A673 (cell line): ENCODE measurements at regions not wholly inside any gene's neighbourhood (a gene's known extent, or its start where the extent isn't known, plus 50 kb on each side); places are given as distances from the start of the nearest gene placed in this dataset.
"Not testable (repeated sequence)": the region's sequence is repeated elsewhere in the genome, so short reads cannot be mapped to it uniquely, and the experiment has no call there.

Experiments used
- BruUV-seq: library from RNA; stranded (reverse); fragments of 400-500 nt; replicated peaks from 2 replicates; lab custom pipeline; 2021; lab: Mats Ljungman, UMichigan
- CTCF ChIA-PET: fragments of 300-600 bp; sonication (Branson Sonifier 250); formaldehyde crosslinking; loops from one replicate; lab custom pipeline; 2022; ENCODE audit warnings: antibody characterized with exemption; lab: Charles Lee
- POLR2A ChIA-PET: fragments of 300-600 bp; sonication (Branson Sonifier 250); formaldehyde crosslinking; loops from one replicate; lab custom pipeline; 2022; ENCODE audit warnings: antibody characterized with exemption; ENCODE audit not compliant: low non-redundant PET; lab: Charles Lee
- DNase-seq: peaks from one replicate; pipeline ENCODE4 v3.0.0-alpha.2; 2015; ENCODE audit warnings: low spot score
- H3K27ac ChIP-seq: fragments of 200-600 bp; sonication (generic); 2 replicates; pipeline ENCODE4 v1.5.1; 2016; ENCODE audit warnings: mixed run types, low read depth, mild to moderate bottlenecking, mixed read lengths, antibody characterized with exemption, low read length; ENCODE audit not compliant: poor library complexity, severe bottlenecking
- H3K27me3 ChIP-seq: fragments of 200-600 bp; sonication (generic); replicated peaks from 2 replicates; pipeline ENCODE4 v1.6.1; 2017; ENCODE audit warnings: mixed run types, low read depth, mild to moderate bottlenecking, mixed read lengths, antibody characterized with exemption, low read length; ENCODE audit not compliant: insufficient read depth, poor library complexity
- H3K36me3 ChIP-seq: fragments of 200-600 bp; sonication (generic); 2 replicates; pipeline ENCODE4 v1.6.1; 2016; ENCODE audit warnings: mixed run types, mild to moderate bottlenecking, mixed read lengths, antibody characterized with exemption, low read length; ENCODE audit not compliant: insufficient read depth, poor library complexity, severe bottlenecking
- H3K4me1 ChIP-seq: fragments of 200-600 bp; sonication (generic); 2 replicates; pipeline ENCODE4 v1.6.1; 2017; ENCODE audit warnings: mixed run types, mild to moderate bottlenecking, mixed read lengths, antibody characterized with exemption, low read length; ENCODE audit not compliant: insufficient read depth, poor library complexity, severe bottlenecking
- H3K4me3 ChIP-seq: fragments of 200-600 bp; sonication (generic); 2 replicates; pipeline ENCODE4 v1.5.1; 2016; ENCODE audit warnings: low read depth, mixed run types, mild to moderate bottlenecking, mixed read lengths, low read length; ENCODE audit not compliant: poor library complexity, severe bottlenecking
- H3K9me3 ChIP-seq: fragments of 200-600 bp; sonication (generic); 2 replicates; pipeline ENCODE4 v1.6.1; 2016; ENCODE audit warnings: mixed run types, low read depth, mild to moderate bottlenecking, mixed read lengths, antibody characterized with exemption, low read length; ENCODE audit not compliant: poor library complexity, severe bottlenecking
- CTCF ChIP-seq: fragments of 300-800, 200-600 bp; sonication (generic); conservative IDR thresholded peaks from 2 replicates; pipeline ENCODE4 v1.5.1; 2017; ENCODE audit warnings: low read depth, mild to moderate bottlenecking, antibody characterized with exemption, low read length, moderate library complexity, mixed read lengths
- EZH2 ChIP-seq: fragments of 200-600 bp; sonication (generic); IDR thresholded peaks from 2 replicates; pipeline ENCODE4 v1.6.1; 2017; ENCODE audit warnings: borderline replicate concordance, low read depth, mild to moderate bottlenecking, mixed read lengths, antibody characterized with exemption, low read length; ENCODE audit not compliant: poor library complexity, severe bottlenecking
- intact Hi-C: fragments of 100-400 bp; cut with micrococcal nuclease; formaldehyde crosslinking; loops from one replicate; pipeline ENCODE4 v1.10.0; 2022; ENCODE audit not compliant: unreplicated experiment

DNA sequence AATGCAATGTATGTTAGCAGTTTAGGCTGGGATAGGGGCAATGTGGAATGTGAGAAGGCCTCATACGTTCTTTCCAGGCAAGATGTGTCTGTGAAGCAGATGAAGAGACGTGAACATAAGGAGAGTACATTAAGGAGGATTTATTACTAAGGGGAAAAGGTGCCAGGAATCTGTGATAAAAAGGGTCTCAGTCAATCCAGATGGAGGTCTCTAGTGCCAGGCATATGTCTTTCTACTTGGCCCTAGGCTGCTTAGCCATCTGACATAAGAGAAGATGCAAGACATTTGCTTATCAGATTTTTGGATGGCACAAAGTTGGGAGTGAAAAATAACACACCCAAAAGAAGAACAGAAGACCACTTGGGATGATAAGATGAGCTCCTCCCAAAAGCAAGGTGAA lies 93.0 kb upstream of the PRKG2 start:
- Histone ChIP-seq H3K4me1 (no peaks in the 10 kb centered on the region), H3K27ac (no peak overlapping the region), H3K27me3 (peaks cover under 1% of the 10 kb centered on the region), H3K9me3 (no peaks in the 10 kb centered on the region), H3K4me3 (no peak overlapping the region), H3K36me3 (no peaks in the 10 kb centered on the region)
- CTCF ChIA-PET = no interaction called here
- POLR2A ChIA-PET = no interaction called here
- intact Hi-C loops = no loop called here
- no peak for DNase-seq
- TF ChIP-seq EZH2 (no peak), CTCF (no peak)
- BruUV-seq = no TSS peak

GRCh38 chr4:81304871-81305270 lies 89.8 kb upstream of the PRKG2 start:
- H3K9me3 ChIP-seq = no peaks in the 10 kb centered on the region
- peaks cover 9% of the 10 kb centered on the region for H3K27me3 ChIP-seq
- H3K4me3 ChIP-seq = no peak overlapping the region
- H3K36me3 ChIP-seq = no peaks in the 10 kb centered on the region
- intact Hi-C loops = no loop called here
- DNase-seq = no peak
- no peak for TF ChIP-seq CTCF
- no peak for TF ChIP-seq EZH2
- BruUV-seq = no TSS peak
- no peak overlapping the region for H3K27ac ChIP-seq
- CTCF ChIA-PET = no interaction called here
- H3K4me1 ChIP-seq = no peaks in the 10 kb centered on the region
- POLR2A ChIA-PET = no interaction called here

- H3K4me1 ChIP-seq, DNase-seq, H3K27me3 ChIP-seq, H3K36me3 ChIP-seq, POLR2A ChIA-PET, intact Hi-C loops, BruUV-seq, H3K9me3 ChIP-seq, H3K27ac ChIP-seq, CTCF ChIA-PET, H3K4me3 ChIP-seq: not testable (repeated sequence)
Observed at GRCh38 chr4:81300352-81300751, 85.3 kb upstream of the PRKG2 start.

DNA sequence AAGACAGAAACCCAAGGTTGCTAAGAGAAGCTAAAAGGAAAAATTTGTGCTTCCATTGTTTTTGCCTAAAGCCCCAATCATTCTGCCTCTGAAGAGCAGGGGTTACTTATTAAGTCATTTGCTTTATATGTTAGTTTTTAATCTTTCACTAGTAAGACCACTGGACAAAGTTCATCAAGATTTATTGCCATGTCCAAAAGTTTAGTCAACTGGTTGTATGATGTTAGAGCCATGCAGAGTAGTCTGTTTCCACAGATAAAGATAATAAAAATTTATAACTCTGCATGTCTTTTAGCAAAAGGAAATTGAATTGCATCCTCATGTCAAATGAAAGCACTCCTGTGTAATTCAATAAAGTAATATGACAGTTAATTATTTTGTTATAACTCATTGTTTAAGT lies 75.8 kb upstream of the PRKG2 start:
- ChIA-PET CTCF (no interaction called here), POLR2A (no interaction called here)

More for the DNA sequence above, 75.8 kb upstream of the PRKG2 start:
- no peaks in the 10 kb centered on the region for H3K36me3 ChIP-seq
- intact Hi-C loops = no loop called here
- H3K4me3 ChIP-seq = no peak overlapping the region
- peaks cover 5% of the 10 kb centered on the region for H3K27me3 ChIP-seq
- TF ChIP-seq CTCF (no peak), EZH2 (no peak)
- no TSS peak for BruUV-seq
- no peaks in the 10 kb centered on the region for H3K9me3 ChIP-seq
- no peak for DNase-seq
- no peak overlapping the region for H3K27ac ChIP-seq
- H3K4me1 ChIP-seq = no peaks in the 10 kb centered on the region
